Testis (tissue), 2 donors: ENCODE measurements at regions not wholly inside any gene's neighbourhood (a gene's known extent, or its start where the extent isn't known, plus 50 kb on each side); places are given as distances from the start of the nearest gene placed in this dataset.

Experiments used
- DNase-seq: peaks from one replicate; pipeline ENCODE4 v3.0.0-alpha.2; 2019
- H3K27ac ChIP-seq, 2 donors: fragments of 200-600 bp; sonication (generic); one replicate each; pipeline ENCODE4 v1.5.1; 2019
- H3K27me3 ChIP-seq: fragments of 200-600 bp; sonication (generic); one replicate; pipeline ENCODE4 v1.5.1; 2019
- H3K36me3 ChIP-seq: fragments of 200-600 bp; sonication (generic); one replicate; pipeline ENCODE4 v1.5.1; 2017; ENCODE audit warnings: low read depth; ENCODE audit errors: missing control alignments
- H3K4me1 ChIP-seq: fragments of 200-600 bp; sonication (generic); one replicate; pipeline ENCODE4 v1.5.1; 2019
- H3K4me3 ChIP-seq, 2 donors: fragments of 200-600 bp; sonication (generic); one replicate each; pipeline ENCODE4 v1.5.1; 2017 to 2019
- H3K9me3 ChIP-seq: fragments of 200-600 bp; sonication (generic); one replicate; pipeline ENCODE4 v1.5.1; 2017
- POLR2A ChIP-seq: fragments of 450-650 bp; IDR thresholded peaks from one replicate; pipeline ENCODE4 v1.6.1; 2017; ENCODE audit warnings: antibody characterized with exemption, mild to moderate bottlenecking, moderate library complexity
- WGBS, 2 donors: methylation state at CpG; one replicate each; pipeline ENCODE4 v1.1.5; 2018; 5-methylcytosine and 5-hydroxymethylcytosine counted together
- intact Hi-C: fragments of 100-400 bp; cut with DNase I; formaldehyde crosslinking; loops from one replicate; pipeline ENCODE4 v1.15.1; 2023; ENCODE audit warnings: low total_unique reads
- TF ChIP-seq, protein P1 (sequence below), 3 experiments: fragments of 450-650 bp in 2 of 3; fragments of 200-600 bp in 1 of 3; sonication (generic) in 1 of 3; IDR thresholded peaks; one replicate each; pipeline ENCODE4 v1.5.1; 2016 to 2019; ENCODE audit warnings: antibody characterized with exemption in 3 of 3, mild to moderate bottlenecking in 2 of 3, moderate library complexity in 1 of 3

DNA sequence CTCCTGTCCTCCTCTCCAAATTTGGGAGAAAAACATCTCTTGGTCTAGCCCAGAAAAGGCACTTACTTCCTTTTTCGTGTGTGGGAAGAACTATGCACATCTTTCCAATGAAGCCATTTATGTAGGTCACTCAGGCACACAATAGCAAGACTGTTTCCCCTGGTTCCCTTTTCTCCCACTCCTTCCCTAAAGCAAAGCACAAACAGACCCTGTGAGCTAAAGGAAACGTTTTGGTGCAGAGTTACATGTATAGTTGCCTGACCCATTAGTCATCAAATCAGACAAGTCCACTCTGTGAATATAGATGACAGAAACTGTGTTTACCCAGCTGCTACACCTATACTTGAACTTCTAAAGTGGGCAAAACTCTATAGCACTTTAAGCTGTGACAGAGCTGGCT lies 474.6 kb downstream of the COL12A1 start:
- no peaks in the 10 kb centered on the region for H3K4me1 ChIP-seq
- TF ChIP-seq, protein P1, sequence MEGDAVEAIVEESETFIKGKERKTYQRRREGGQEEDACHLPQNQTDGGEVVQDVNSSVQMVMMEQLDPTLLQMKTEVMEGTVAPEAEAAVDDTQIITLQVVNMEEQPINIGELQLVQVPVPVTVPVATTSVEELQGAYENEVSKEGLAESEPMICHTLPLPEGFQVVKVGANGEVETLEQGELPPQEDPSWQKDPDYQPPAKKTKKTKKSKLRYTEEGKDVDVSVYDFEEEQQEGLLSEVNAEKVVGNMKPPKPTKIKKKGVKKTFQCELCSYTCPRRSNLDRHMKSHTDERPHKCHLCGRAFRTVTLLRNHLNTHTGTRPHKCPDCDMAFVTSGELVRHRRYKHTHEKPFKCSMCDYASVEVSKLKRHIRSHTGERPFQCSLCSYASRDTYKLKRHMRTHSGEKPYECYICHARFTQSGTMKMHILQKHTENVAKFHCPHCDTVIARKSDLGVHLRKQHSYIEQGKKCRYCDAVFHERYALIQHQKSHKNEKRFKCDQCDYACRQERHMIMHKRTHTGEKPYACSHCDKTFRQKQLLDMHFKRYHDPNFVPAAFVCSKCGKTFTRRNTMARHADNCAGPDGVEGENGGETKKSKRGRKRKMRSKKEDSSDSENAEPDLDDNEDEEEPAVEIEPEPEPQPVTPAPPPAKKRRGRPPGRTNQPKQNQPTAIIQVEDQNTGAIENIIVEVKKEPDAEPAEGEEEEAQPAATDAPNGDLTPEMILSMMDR (IDR thresholded peaks at IDR 0.05) = no peak
- TF ChIP-seq POLR2A = no peak
- H3K36me3 ChIP-seq = no peaks in the 10 kb centered on the region
- H3K9me3 ChIP-seq = no peaks in the 10 kb centered on the region
- H3K27me3 ChIP-seq = no peaks in the 10 kb centered on the region
- H3K27ac ChIP-seq = no peak overlapping the region
- DNase-seq = no peak
- 11 to 45% methylated on average over 2 of the region's 2 CpGs for WGBS, 2 donors
- no peak overlapping the region for H3K4me3 ChIP-seq
- intact Hi-C loops = no loop called here

DNA sequence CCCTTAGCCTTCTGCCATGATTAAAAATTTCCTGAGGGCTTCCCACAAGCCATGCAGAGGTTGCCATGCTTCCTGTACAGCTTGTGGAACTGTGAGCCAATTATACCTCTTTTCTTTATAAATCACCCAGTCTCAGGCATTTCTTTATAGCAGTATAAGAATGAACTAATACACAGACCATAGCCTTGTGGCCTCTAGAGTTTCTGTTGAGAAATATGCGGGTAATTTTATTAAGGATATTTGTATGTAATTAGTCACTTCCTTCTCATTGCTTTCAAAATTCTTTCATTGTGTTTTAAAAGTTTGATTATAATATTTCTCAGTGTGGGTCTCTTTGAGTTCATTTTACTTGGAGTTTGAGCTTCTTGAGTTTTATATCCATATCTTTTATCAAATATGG lies 484.9 kb downstream of the COL12A1 start:
- H3K27ac ChIP-seq = no peak overlapping the region
- H3K4me3 ChIP-seq = no peak overlapping the region
- no peaks in the 10 kb centered on the region for H3K36me3 ChIP-seq
- no peak for DNase-seq
- H3K9me3 ChIP-seq = no peaks in the 10 kb centered on the region
- WGBS, 2 donors = 90 to 92% methylated on average over 1 of the region's 1 CpG
- intact Hi-C loops = no loop called here
- no peaks in the 10 kb centered on the region for H3K4me1 ChIP-seq
- TF ChIP-seq POLR2A = no peak
- TF ChIP-seq, protein P1 (IDR thresholded peaks at IDR 0.05) = no peak
- H3K27me3 ChIP-seq = no peaks in the 10 kb centered on the region

DNA sequence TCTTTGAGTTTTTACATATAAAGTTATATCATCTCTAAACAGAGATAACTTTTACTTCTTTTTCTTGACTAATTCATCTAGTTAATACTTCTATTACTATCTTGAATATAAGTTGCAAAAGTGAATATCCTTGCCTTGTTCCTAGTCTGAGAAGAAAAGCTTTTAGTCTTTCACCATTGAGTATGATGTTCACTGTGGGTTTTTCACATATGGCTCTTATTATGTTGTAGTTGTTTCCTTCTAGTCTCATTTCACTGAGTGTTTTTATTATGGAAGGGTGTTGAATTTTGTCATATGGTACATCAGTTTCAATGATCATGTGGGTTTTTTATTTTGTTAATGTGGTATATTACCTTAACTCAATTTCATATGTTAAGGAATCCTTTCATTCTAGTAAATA lies 488.3 kb downstream of the COL12A1 start:
- Histone ChIP-seq H3K4me1 (no peaks in the 10 kb centered on the region), H3K4me3 (no peak overlapping the region), H3K27me3 (no peaks in the 10 kb centered on the region), H3K36me3 (no peaks in the 10 kb centered on the region), H3K9me3 (no peaks in the 10 kb centered on the region), H3K27ac (no peak overlapping the region)
- intact Hi-C loops = no loop called here
- no peak for DNase-seq
- TF ChIP-seq, protein P1 (IDR thresholded peaks at IDR 0.05) = no peak
- no peak for TF ChIP-seq POLR2A

DNA sequence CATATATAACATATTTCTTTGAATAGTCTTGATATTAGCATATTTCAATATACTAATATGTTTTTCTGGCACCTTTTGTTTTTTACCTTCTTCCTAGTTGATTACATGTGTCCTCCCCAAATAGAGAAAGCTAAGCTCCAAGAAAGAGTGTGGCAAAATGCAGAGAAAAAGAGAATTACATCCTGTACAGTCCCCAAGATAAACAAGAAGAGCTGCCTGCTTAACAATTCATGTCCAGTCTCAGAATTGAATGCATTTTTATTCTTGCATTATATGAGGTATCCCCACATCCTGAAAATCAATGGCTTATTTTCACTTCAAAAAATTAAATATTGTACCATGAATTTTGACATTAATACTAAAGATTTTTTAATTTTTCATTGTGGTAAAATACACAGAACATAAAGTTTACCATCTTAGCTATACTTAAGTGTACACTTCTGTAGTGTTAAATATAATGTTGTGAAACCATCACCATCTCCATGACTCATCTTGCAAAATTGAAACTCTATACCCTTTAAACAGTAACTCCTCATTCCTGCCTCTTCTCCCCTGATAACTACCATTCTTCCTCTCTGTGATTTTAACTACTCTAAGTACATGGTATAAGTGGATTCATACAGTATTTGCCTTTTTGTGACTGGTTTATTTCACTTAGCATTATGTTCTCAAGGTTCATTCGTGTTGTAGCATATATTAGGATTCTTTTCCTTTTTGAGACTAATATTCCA lies 490.3 kb downstream of the COL12A1 start:
- no peak for DNase-seq
- H3K27ac ChIP-seq = no peak overlapping the region
- intact Hi-C loops = no loop called here
- TF ChIP-seq, protein P1 (IDR thresholded peaks at IDR 0.05) = no peak
- no peak for TF ChIP-seq POLR2A
- WGBS, 2 donors = 57 to 68% methylated on average over 1 of the region's 1 CpG
- H3K9me3 ChIP-seq = no peaks in the 10 kb centered on the region
- no peaks in the 10 kb centered on the region for H3K36me3 ChIP-seq
- H3K27me3 ChIP-seq = no peaks in the 10 kb centered on the region
- no peaks in the 10 kb centered on the region for H3K4me1 ChIP-seq
- H3K4me3 ChIP-seq = no peak overlapping the region

DNA sequence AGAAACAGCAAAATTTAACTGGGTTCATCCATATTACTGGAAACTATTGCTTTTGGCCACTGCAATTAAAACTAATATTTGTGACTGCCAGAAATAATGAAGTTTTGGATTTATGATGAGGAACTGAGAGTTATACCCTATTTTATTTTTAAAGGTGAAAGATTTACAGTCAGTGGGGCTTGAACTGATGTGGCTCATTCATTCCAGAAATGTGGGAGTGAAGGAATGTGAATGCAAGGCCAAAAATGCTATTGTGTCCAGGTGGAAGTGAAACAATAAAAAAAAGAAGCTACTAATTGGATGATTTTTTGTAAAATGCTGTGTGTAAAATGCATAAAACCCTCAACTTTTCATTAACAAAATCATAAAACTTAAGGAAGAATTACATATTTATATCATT lies 491.9 kb downstream of the COL12A1 start:
- intact Hi-C loops = no loop called here
- H3K9me3 ChIP-seq = no peaks in the 10 kb centered on the region
- no peaks in the 10 kb centered on the region for H3K4me1 ChIP-seq
- no peak for TF ChIP-seq POLR2A
- TF ChIP-seq, protein P1 (IDR thresholded peaks at IDR 0.05) = no peak
- no peaks in the 10 kb centered on the region for H3K27me3 ChIP-seq
- no peak overlapping the region for H3K4me3 ChIP-seq
- no peaks in the 10 kb centered on the region for H3K36me3 ChIP-seq
- no peak overlapping the region for H3K27ac ChIP-seq
- no peak for DNase-seq
